Endothelial cell of umbilical vein (primary cell): ENCODE measurements at regions not wholly inside any gene's neighbourhood (a gene's known extent, or its start where the extent isn't known, plus 50 kb on each side); places are given as distances from the start of the nearest gene placed in this dataset.

Experiments used
- BruUV-seq: library from RNA; stranded (reverse); fragments of 400-500 nt; replicated peaks from 2 replicates; lab custom pipeline; 2021; lab: Mats Ljungman, UMichigan
- CTCF ChIA-PET: fragments of 300-600, 350-600 bp; sonication (Branson Sonifier 250); formaldehyde crosslinking; loops from one replicate; lab custom pipeline; 2021; ENCODE audit warnings: antibody characterized with exemption, inconsistent platforms; lab: Charles Lee
- POLR2A ChIA-PET: fragments of 300-600, 350-600 bp; sonication (Branson Sonifier 250); formaldehyde crosslinking; loops from one replicate; lab custom pipeline; 2021; ENCODE audit warnings: antibody characterized with exemption, inconsistent platforms; lab: Charles Lee
- DNase-seq: peaks from one replicate; pipeline ENCODE4 v3.0.0-alpha.2; 2011; ENCODE audit warnings: low read depth, low spot score
- FAIRE-seq: peaks from 2 replicates; lab custom pipeline; 2011; peaks lifted over from hg19 to GRCh38; lab: Jason Lieb, UNC
- H2AFZ ChIP-seq: 2 replicates; pipeline ENCODE4 v1.6.0; 2012; ENCODE audit warnings: low read depth, low read length, control low read depth, inconsistent platforms
- H3K27ac ChIP-seq: 2 replicates; pipeline ENCODE4 v1.5.1; 2011; ENCODE audit warnings: low read depth, mild to moderate bottlenecking, control low read depth, low read length, moderate library complexity; ENCODE audit not compliant: insufficient read depth
- H3K27me3 ChIP-seq, 2 experiments: 2 replicates each; pipeline versions ENCODE4 v1.6.0 to v1.6.1; 2011; ENCODE audit warnings: low read length in 2 of 2, mixed read lengths in 1 of 2; ENCODE audit not compliant: control insufficient read depth in 2 of 2, insufficient read depth in 2 of 2
- H3K36me3 ChIP-seq, 2 experiments: 2 replicates in 1 of 2; 3 replicates in 1 of 2; pipeline ENCODE4 v1.5.1; 2011; ENCODE audit warnings: low read length in 2 of 2, mild to moderate bottlenecking in 1 of 2, moderate library complexity in 1 of 2; ENCODE audit not compliant: control insufficient read depth in 2 of 2, insufficient read depth in 2 of 2; ENCODE audit errors: extremely low read depth in 1 of 2
- H3K4me1 ChIP-seq: 3 replicates; pipeline ENCODE4 v1.5.1; 2011; ENCODE audit warnings: mild to moderate bottlenecking, low read length; ENCODE audit not compliant: control insufficient read depth, insufficient read depth; ENCODE audit errors: extremely low read depth
- H3K4me2 ChIP-seq: 2 replicates; pipeline ENCODE4 v1.6.1; 2011; ENCODE audit warnings: low read length, control low read depth, mixed read lengths; ENCODE audit not compliant: insufficient read depth
- H3K4me3 ChIP-seq, 3 experiments: fragments of 200-600 bp in 1 of 3; sonication (generic), shearing (Covaris generic) in 1 of 3; replicated peaks in 1 of 3; 2 replicates each; pipeline ENCODE4 v1.5.1; 2011 to 2016; ENCODE audit warnings: control low read depth in 3 of 3, low read length in 3 of 3, mild to moderate bottlenecking in 2 of 3, inconsistent platforms in 1 of 3, low read depth in 1 of 3, moderate library complexity in 1 of 3; ENCODE audit not compliant: insufficient read depth in 1 of 3
- H3K79me2 ChIP-seq: 2 replicates; pipeline ENCODE4 v1.6.0; 2012; ENCODE audit warnings: low read length, inconsistent platforms; ENCODE audit not compliant: control insufficient read depth, insufficient read depth
- H3K9ac ChIP-seq: replicated peaks from 2 replicates; pipeline ENCODE3; 2011; ENCODE audit warnings: low read length, control low read depth; ENCODE audit not compliant: insufficient read depth; ENCODE audit errors: extremely low read depth
- H3K9me1 ChIP-seq: replicated peaks from 3 replicates; pipeline ENCODE4 v1.6.0; 2011; ENCODE audit warnings: mild to moderate bottlenecking, low read length; ENCODE audit not compliant: control insufficient read depth, insufficient read depth; ENCODE audit errors: extremely low read depth
- H3K9me3 ChIP-seq: replicated peaks from 2 replicates; pipeline ENCODE4 v1.5.1; 2012; ENCODE audit warnings: low read length, inconsistent platforms; ENCODE audit not compliant: control insufficient read depth, insufficient read depth
- H4K20me1 ChIP-seq: replicated peaks from 2 replicates; pipeline ENCODE3; 2011; ENCODE audit warnings: mild to moderate bottlenecking, low read length; ENCODE audit not compliant: control insufficient read depth, insufficient read depth; ENCODE audit errors: extremely low read depth
- GATA2 ChIP-seq: IDR thresholded peaks from 2 replicates; pipeline ENCODE4 v1.7.0; 2011; ENCODE audit warnings: low read depth, mild to moderate bottlenecking, moderate library complexity, mixed read lengths, low read length; ENCODE audit not compliant: insufficient read length, insufficient read depth
- MYC ChIP-seq: IDR thresholded peaks from one replicate; pipeline ENCODE4 v1.6.1; 2011; ENCODE audit warnings: mild to moderate bottlenecking, low read depth, low read length
- POLR2A ChIP-seq: IDR thresholded peaks from 2 replicates; pipeline ENCODE4 v1.6.1; 2012; ENCODE audit warnings: low read depth, mild to moderate bottlenecking, control low read depth, low read length
- dilution Hi-C: fragments of 300-500 bp; cut with MboI; formaldehyde crosslinking; loops from one replicate; pipeline ENCODE4 v1.15.0; 2019; ENCODE audit warnings: low sequenced_read_pairs; ENCODE audit not compliant: extremely low pct_ligation_motif_present
- intact Hi-C: fragments of 100-400 bp; cut with micrococcal nuclease; formaldehyde crosslinking; loops from one replicate; pipeline ENCODE4 v1.10.0; 2022

- DNase-seq, result no peak
- no peak for FAIRE-seq
- Histone ChIP-seq H4K20me1 (no peaks in the 10 kb centered on the region), H3K4me3 (no peak overlapping the region), H3K27me3 (no peaks in the 10 kb centered on the region), H3K79me2 (no peaks in the 10 kb centered on the region), H3K9me3 (peaks cover 2% of the 10 kb centered on the region), H3K9ac (no peak overlapping the region), H3K27ac (no peak overlapping the region), H3K9me1 (no peaks in the 10 kb centered on the region), H3K4me1 (no peaks in the 10 kb centered on the region), H2AFZ (no peak overlapping the region), H3K36me3 (no peaks in the 10 kb centered on the region), H3K4me2 (no peak overlapping the region)
- POLR2A ChIA-PET, result no interaction called here
- BruUV-seq, result no TSS peak
- CTCF ChIA-PET, result no interaction called here
- dilution Hi-C loops, result no loop called here
- TF ChIP-seq GATA2 (no peak), POLR2A (no peak)
- intact Hi-C loops, result no loop called here
These were observed 416.3 kb upstream of the MEIS2 start for GRCh38 chr15:37516621-37517020.

GRCh38 chr15:37517191-37517895, 417.0 kb upstream of the MEIS2 start:
- Histone ChIP-seq H3K79me2 (no peaks in the 10 kb centered on the region), H3K4me2 (no peak overlapping the region), H3K27me3 (no peaks in the 10 kb centered on the region), H3K9me3 (peaks cover 2% of the 10 kb centered on the region), H3K9me1 (no peaks in the 10 kb centered on the region), H3K4me3 (no peak overlapping the region), H3K36me3 (no peaks in the 10 kb centered on the region), H3K27ac (no peak overlapping the region), H2AFZ (no peak overlapping the region), H3K4me1 (no peaks in the 10 kb centered on the region), H3K9ac (no peak overlapping the region), H4K20me1 (no peaks in the 10 kb centered on the region)
- ChIA-PET POLR2A (no interaction called here), CTCF (no interaction called here)
- intact Hi-C loops (no loop called here), dilution Hi-C loops (no loop called here)
- no peak for FAIRE-seq
- no peak for DNase-seq
- no peak for TF ChIP-seq MYC
- BruUV-seq, result no TSS peak
